ENCODE measurements at regions not wholly inside any gene's neighbourhood (a gene's known extent, or its start where the extent isn't known, plus 50 kb on each side); places are given as distances from the start of the nearest gene placed in this dataset.

- no peaks in the 10 kb centered on the region for H3K9me3 ChIP-seq (ENCODE audit: control insufficient read depth, low read length)
- no peak overlapping the region for H3K27ac ChIP-seq (ENCODE audit: low read length)
- 53% methylated on average over 3 of the region's 3 CpGs for WGBS
- H3K27me3 ChIP-seq (ENCODE audit: control insufficient read depth, insufficient read depth) = no peaks in the 10 kb centered on the region
- no peak for ATAC-seq
- intact Hi-C loops (cut with DNase I) = no loop called here
- H3K4me3 ChIP-seq (ENCODE audit: low read length) = no peak overlapping the region
- DNase-seq = no peak
- no peaks in the 10 kb centered on the region for H3K4me1 ChIP-seq (ENCODE audit: control insufficient read depth, insufficient read depth, low read length)
Measured at GRCh38 chr4:106618956-106619355, 250.4 kb upstream of the GIMD1 start.

GRCh38 chr4:106615961-106616360 lies 247.4 kb upstream of the GIMD1 start:
- Histone ChIP-seq H3K9me3 (ENCODE audit: control insufficient read depth, low read length) (no peaks in the 10 kb centered on the region), H3K27ac (ENCODE audit: low read length) (no peak overlapping the region), H3K27me3 (ENCODE audit: control insufficient read depth, insufficient read depth) (no peaks in the 10 kb centered on the region), H3K4me1 (ENCODE audit: control insufficient read depth, insufficient read depth, low read length) (no peaks in the 10 kb centered on the region), H3K4me3 (ENCODE audit: low read length) (no peak overlapping the region)
- intact Hi-C loops (cut with DNase I) = no loop called here
- 54% methylated on average over 2 of the region's 2 CpGs for WGBS
- ATAC-seq = no peak
- no peak for DNase-seq

GRCh38 chr4:106615410-106615945 lies 246.9 kb upstream of the GIMD1 start:
- no peak for DNase-seq
- Histone ChIP-seq H3K9me3 (ENCODE audit: control insufficient read depth, low read length) (no peaks in the 10 kb centered on the region), H3K27me3 (ENCODE audit: control insufficient read depth, insufficient read depth) (no peaks in the 10 kb centered on the region), H3K4me1 (ENCODE audit: control insufficient read depth, insufficient read depth, low read length) (no peaks in the 10 kb centered on the region), H3K4me3 (ENCODE audit: low read length) (no peak overlapping the region), H3K27ac (ENCODE audit: low read length) (no peak overlapping the region)
- intact Hi-C loops (cut with DNase I) = no loop called here
- 75% methylated on average over 4 of the region's 4 CpGs for WGBS
- ATAC-seq = no peak

- DNase-seq (no peak), ATAC-seq (no peak)
- 54% methylated on average over 4 of the region's 4 CpGs for WGBS
- Histone ChIP-seq H3K27me3 (ENCODE audit: control insufficient read depth, insufficient read depth) (no peaks in the 10 kb centered on the region), H3K27ac (ENCODE audit: low read length) (no peak overlapping the region), H3K4me1 (ENCODE audit: control insufficient read depth, insufficient read depth, low read length) (no peaks in the 10 kb centered on the region), H3K9me3 (ENCODE audit: control insufficient read depth, low read length) (no peaks in the 10 kb centered on the region), H3K4me3 (ENCODE audit: low read length) (no peak overlapping the region)
- intact Hi-C loops (cut with DNase I) = no loop called here
Measured at GRCh38 chr4:106614441-106614840, 245.9 kb upstream of the GIMD1 start.

GRCh38 chr4:106609917-106610316 lies 241.3 kb upstream of the GIMD1 start:
- 75% methylated on average over 7 of the region's 7 CpGs for WGBS

GRCh38 chr4:106607558-106607957 lies 239.0 kb upstream of the GIMD1 start:
- H3K27ac ChIP-seq (ENCODE audit: low read length) = no peak overlapping the region
- no peaks in the 10 kb centered on the region for H3K9me3 ChIP-seq (ENCODE audit: control insufficient read depth, low read length)
- H3K27me3 ChIP-seq (ENCODE audit: control insufficient read depth, insufficient read depth) = no peaks in the 10 kb centered on the region
- no peak overlapping the region for H3K4me3 ChIP-seq (ENCODE audit: low read length)
- intact Hi-C loops (cut with DNase I) = no loop called here
- DNase-seq = no peak
- 68% methylated on average over 2 of the region's 2 CpGs for WGBS
- no peaks in the 10 kb centered on the region for H3K4me1 ChIP-seq (ENCODE audit: control insufficient read depth, insufficient read depth, low read length)
- no peak for ATAC-seq

More at GRCh38 chr4:106609917-106610316, 241.3 kb upstream of the GIMD1 start:
- Histone ChIP-seq H3K4me1 (ENCODE audit: control insufficient read depth, insufficient read depth, low read length) (no peaks in the 10 kb centered on the region), H3K9me3 (ENCODE audit: control insufficient read depth, low read length) (no peaks in the 10 kb centered on the region), H3K27me3 (ENCODE audit: control insufficient read depth, insufficient read depth) (no peaks in the 10 kb centered on the region), H3K4me3 (ENCODE audit: low read length) (no peak overlapping the region), H3K27ac (ENCODE audit: low read length) (no peak overlapping the region)
- DNase-seq (no peak), ATAC-seq (no peak)
- intact Hi-C loops (cut with DNase I) = no loop called here

- no peaks in the 10 kb centered on the region for H3K27me3 ChIP-seq (ENCODE audit: control insufficient read depth, insufficient read depth)
- no peak overlapping the region for H3K4me3 ChIP-seq (ENCODE audit: low read length)
- DNase-seq (no peak), ATAC-seq (no peak)
- no peak overlapping the region for H3K27ac ChIP-seq (ENCODE audit: low read length)
- H3K9me3 ChIP-seq (ENCODE audit: control insufficient read depth, low read length) = no peaks in the 10 kb centered on the region
- no peaks in the 10 kb centered on the region for H3K4me1 ChIP-seq (ENCODE audit: control insufficient read depth, insufficient read depth, low read length)
- intact Hi-C loops (cut with DNase I) = no loop called here
- 78% methylated on average over 4 of the region's 4 CpGs for WGBS
Measured at GRCh38 chr4:106604319-106605051, 235.9 kb upstream of the GIMD1 start.

GRCh38 chr4:106603471-106603870 lies 234.9 kb upstream of the GIMD1 start:
- no peaks in the 10 kb centered on the region for H3K9me3 ChIP-seq (ENCODE audit: control insufficient read depth, low read length)
- ATAC-seq = no peak
- intact Hi-C loops (cut with DNase I) = no loop called here
- WGBS = 87% methylated on average over 3 of the region's 3 CpGs
- H3K4me1 ChIP-seq (ENCODE audit: control insufficient read depth, insufficient read depth, low read length) = no peaks in the 10 kb centered on the region
- no peak overlapping the region for H3K4me3 ChIP-seq (ENCODE audit: low read length)
- H3K27me3 ChIP-seq (ENCODE audit: control insufficient read depth, insufficient read depth) = no peaks in the 10 kb centered on the region
- no peak for DNase-seq
- no peak overlapping the region for H3K27ac ChIP-seq (ENCODE audit: low read length)

GRCh38 chr4:106602711-106603110 lies 234.1 kb upstream of the GIMD1 start:
- 77% methylated on average over 2 of the region's 2 CpGs for WGBS
- ATAC-seq (no peak), DNase-seq (no peak)
- Histone ChIP-seq H3K27me3 (ENCODE audit: control insufficient read depth, insufficient read depth) (no peaks in the 10 kb centered on the region), H3K4me3 (ENCODE audit: low read length) (no peak overlapping the region), H3K27ac (ENCODE audit: low read length) (no peak overlapping the region), H3K4me1 (ENCODE audit: control insufficient read depth, insufficient read depth, low read length) (no peaks in the 10 kb centered on the region), H3K9me3 (ENCODE audit: control insufficient read depth, low read length) (no peaks in the 10 kb centered on the region)
- intact Hi-C loops (cut with DNase I) = no loop called here

GRCh38 chr4:106601519-106601918 lies 232.9 kb upstream of the GIMD1 start:
- ATAC-seq (no peak), DNase-seq (no peak)
- Histone ChIP-seq H3K4me1 (ENCODE audit: control insufficient read depth, insufficient read depth, low read length) (no peaks in the 10 kb centered on the region), H3K27ac (ENCODE audit: low read length) (no peak overlapping the region), H3K4me3 (ENCODE audit: low read length) (no peak overlapping the region), H3K27me3 (ENCODE audit: control insufficient read depth, insufficient read depth) (no peaks in the 10 kb centered on the region), H3K9me3 (ENCODE audit: control insufficient read depth, low read length) (no peaks in the 10 kb centered on the region)
- 49% methylated on average over 1 of the region's 1 CpG for WGBS
- intact Hi-C loops (cut with DNase I) = no loop called here

- H3K27ac ChIP-seq (ENCODE audit: low read length) = no peak overlapping the region
- intact Hi-C loops (cut with DNase I) = no loop called here
- H3K27me3 ChIP-seq (ENCODE audit: control insufficient read depth, insufficient read depth) = no peaks in the 10 kb centered on the region
- H3K4me3 ChIP-seq (ENCODE audit: low read length) = no peak overlapping the region
- ATAC-seq = no peak
- 71% methylated on average over 1 of the region's 1 CpG for WGBS
- no peaks in the 10 kb centered on the region for H3K9me3 ChIP-seq (ENCODE audit: control insufficient read depth, low read length)
- DNase-seq = no peak
- no peaks in the 10 kb centered on the region for H3K4me1 ChIP-seq (ENCODE audit: control insufficient read depth, insufficient read depth, low read length)
Measured at GRCh38 chr4:106595906-106596305, 227.3 kb upstream of the GIMD1 start.

Data from right cardiac atrium (tissue), 5 donors.